ENCODE measurements at regions not wholly inside any gene's neighbourhood (a gene's known extent, or its start where the extent isn't known, plus 50 kb on each side); places are given as distances from the start of the nearest gene placed in this dataset.

DNA sequence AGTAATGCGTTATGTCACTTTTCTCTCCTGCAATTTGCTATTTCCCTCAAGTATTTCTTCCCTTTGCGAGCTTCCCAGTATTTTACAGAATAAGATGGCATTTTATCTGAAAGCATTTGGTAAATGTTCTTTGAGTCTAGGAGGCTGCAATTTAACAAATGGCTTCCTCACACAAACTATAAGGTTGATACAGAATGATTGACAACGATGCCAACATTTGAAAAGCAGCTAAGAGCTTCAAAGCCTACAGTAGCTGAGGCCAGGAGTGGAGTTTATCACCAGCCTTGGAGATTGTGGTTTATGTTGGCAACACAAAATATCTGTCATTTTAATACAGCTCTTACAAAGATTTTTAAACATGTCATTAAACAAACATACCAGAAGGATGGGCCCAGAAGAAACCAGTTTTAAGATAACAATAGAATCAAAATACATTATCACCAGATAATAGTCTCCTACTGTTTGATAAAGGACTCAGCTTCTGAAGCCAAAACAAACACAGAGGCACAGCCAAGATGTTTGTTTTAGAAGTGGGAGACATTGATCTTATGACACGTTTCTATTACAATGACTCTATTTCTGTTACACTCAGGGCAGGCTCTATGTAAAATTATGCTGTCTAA lies 711.4 kb upstream of the ACVR2A start:
- no peak for DNase-seq (ENCODE audit: low read depth in 3 of 3)

DNA sequence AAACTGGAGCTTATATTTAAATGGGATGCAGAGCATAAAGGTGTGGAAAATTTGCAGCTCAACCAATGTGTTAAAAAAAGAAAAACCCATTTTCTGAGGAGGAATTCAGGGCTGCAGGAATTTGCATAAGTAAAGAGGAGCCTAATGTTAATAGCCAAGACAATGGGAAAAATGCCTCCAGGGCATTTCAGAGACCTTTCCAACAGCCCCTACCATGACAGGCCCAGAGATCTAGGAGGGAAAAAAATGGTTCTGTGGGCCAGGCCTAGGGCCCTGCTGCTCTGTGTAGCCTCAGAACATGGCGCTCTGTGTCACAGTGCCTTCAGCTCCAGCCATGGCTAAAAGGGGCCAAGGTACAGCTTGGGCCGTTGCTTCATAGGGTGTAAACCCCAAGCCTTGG lies 719.7 kb upstream of the ACVR2A start:
- DNase-seq (ENCODE audit: low read depth in 3 of 3): no peak

DNA sequence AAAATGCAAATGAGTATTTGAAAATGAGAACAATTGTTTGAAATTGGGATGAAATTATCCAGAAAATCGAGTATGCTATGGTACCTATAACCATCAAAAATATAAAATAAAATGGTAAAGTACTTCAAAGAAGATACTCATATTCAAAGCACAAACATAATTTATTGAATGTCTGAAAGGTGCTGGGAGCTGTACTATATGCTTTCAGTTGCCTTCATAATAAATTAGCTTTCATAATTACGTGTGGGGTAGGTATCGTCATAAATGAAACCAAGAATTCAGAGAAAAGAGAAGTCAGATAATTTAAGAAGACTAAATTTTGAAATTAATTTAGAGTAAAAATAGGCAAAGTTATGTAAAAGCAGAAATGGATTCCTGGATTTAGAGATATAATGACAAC lies 721.9 kb upstream of the ACVR2A start:
- no peak for DNase-seq (ENCODE audit: low read depth in 3 of 3)

DNA sequence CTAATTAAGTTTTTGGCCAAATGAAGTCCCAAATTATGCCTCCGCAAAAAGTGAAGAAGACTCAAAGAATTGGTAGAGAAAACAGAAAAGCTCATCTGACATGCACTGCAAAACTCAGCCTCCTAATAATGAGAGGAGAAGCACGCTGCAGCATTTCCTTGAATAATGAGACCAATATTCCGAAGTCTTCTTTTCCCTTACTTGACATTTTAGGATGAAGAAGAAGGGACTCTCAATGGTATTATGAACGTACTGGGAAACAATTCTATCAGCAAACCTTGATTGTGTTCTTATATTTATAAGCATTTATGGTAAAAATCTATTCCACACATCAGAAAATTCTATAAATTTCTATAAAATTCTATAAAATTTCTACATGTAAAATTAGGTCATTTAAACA lies 733.9 kb upstream of the ACVR2A start:
- DNase-seq (ENCODE audit: low read depth in 3 of 3): no peak

DNA sequence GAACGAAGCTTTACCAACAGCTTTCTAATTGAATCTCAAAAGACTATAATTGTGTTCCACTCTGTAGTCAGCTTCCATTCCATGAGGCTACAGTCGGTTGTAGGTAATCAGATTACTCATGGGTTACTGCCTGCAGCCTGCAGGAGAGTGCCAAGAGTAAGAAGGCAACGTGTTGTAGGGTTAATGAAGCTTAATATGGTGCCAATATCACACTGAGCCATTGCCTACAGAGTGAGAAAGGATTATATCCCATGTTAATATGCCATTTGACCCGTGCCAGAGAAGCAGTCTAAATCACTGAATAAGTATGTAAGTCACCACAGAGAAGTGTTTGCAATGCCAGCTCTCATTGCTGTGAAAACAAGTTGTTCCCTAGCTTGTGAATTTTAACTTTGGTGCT lies 734.5 kb upstream of the ACVR2A start:
- DNase-seq (ENCODE audit: low read depth in 3 of 3): no peak

DNA sequence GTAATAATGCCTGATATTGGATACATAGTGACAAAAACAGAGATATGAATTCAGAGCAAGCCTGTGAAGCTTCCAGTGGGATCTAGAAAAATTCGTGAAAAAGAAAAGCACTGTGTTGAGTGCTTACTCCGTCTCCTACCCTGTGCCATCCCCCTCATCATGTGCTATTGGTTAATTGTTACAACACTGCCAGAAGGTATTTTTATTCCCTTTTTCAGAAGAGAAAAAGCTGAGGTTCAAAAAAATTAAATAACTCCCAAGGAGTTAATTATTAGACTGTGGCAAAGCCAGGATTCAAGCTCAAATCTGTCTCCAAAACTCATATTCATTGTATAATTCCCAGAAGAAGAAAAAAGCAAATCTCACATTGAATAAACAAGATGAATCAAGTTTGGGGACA lies 735.5 kb upstream of the ACVR2A start:
- no peak for DNase-seq (ENCODE audit: low read depth in 3 of 3)

DNA sequence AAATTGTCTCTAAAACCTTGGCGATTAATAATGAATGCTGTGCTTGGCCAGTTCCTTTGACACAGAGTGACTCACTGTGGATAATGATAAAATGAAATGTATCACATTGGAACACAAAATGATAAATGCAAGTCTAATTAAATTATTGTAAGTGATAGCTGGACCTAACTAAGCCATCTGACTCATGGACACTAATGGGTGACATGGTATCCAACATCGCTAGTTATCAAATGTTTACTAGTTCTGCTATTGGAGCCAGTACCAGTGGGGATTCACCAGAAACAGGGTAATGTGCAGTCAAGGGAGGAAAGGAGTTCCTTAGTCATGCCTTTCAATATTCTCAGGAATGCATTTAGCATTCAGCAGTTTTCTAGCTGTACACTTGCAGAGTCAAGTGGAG lies 736.3 kb upstream of the ACVR2A start:
- no peak for DNase-seq (ENCODE audit: low read depth in 3 of 3)

DNA sequence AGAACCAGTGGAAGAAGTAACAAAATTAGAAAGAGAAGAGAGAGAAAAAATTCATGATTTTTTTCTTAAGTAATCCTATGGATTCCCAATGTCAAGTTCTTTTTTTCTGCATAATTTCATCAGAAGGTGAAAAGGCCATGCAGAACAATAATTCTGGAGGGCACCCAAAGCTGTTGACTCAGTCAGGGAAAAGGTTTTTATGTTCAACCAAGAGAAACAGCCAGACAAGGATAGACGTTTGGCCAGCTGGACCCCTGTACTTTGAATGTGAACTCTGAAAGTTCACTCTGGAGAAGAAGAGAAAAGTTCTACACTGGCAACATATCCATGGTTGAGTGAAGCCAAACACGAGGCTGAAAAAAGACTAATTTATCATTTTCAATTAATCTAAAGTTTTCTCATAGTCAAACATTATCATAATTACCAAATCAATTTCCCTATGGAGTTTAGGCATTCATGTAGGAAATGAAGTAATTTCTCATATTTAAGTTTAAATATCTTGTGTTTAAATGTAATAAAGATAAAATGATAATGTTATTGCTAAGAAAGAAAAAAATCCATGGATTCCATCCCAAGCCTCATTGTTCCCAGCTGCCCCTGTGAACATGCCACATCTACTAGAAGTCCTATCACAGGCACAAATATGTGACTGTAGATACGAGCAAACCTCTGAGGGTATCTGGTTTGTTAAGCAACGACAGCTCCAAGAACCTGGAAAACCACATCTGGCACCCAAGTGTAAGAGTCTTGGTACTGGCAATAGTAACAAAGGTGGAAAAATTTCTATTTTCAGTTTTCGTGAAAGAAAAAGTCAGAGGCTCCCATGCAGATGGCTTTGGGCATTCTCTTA lies 742.7 kb upstream of the ACVR2A start:
- DNase-seq (ENCODE audit: low read depth in 3 of 3): no peak

DNA sequence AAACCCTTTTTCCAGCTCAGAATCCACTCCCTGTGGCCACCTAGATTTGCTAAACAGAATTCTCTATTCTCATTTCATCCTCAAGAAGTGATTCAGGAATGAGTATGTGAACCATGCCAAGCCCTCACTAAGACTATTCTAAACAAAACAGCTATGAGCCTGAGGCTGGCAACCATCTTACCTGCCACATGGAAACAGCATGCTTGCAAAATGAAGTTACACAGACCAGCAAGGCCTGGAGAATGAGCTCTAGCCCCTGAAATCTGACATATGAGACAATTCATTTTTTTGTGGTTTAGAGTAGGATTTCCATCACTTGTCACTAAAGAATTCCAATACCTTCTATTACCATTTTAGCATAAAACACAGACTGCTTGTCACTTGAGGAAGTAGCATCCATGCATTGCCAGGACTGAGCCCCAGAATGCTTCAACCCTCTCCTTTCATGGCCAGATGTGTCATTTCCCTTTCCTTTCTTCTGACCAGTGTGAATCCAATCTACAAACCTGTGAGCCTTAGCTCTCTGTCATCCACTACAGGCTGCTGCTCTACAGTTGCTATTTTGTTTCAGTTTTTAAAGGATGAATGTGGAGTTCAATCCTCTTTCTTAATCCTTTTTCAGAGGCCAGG lies 744.3 kb upstream of the ACVR2A start:
- no peak for DNase-seq (ENCODE audit: low read depth in 3 of 3)

DNA sequence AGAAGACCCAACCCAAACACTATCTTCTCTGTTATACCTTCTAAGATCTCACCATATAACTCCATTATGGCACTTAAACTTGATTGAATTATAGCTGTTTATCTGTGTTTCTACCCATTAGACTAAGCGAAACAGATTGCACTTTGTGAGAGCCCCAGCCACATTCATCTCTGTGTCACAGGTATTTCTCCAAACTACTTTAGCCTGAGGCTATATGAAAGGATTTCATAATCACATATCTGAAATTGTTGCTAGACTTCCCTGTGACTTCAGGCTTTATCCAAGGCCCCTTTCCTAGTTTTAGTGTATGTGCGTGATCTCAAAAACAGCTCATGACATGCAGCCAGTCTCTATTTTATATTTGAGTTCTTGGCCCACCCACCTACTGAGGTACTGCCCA lies 745.0 kb upstream of the ACVR2A start:
- no peak for DNase-seq (ENCODE audit: low read depth in 3 of 3)

DNA sequence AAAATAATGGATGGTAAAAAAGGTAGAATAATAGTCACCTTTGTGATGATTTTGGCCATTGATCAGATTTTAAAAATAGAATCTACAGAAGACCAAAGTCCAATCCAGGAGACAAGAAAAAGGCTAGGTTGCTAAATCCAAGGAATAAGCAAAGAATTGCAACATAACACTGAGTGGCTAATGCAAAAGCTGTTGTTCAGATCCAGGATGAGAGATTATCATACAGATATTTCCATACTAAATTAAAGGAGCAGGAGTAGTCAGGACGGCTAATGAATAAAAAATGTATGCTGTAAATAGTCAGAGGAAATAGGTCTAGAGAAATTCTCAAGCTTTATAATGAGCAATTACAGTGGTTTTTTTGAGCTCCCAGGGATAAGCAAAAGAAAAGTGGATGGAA lies 745.9 kb upstream of the ACVR2A start:
- DNase-seq (ENCODE audit: low read depth in 3 of 3): no peak

DNA sequence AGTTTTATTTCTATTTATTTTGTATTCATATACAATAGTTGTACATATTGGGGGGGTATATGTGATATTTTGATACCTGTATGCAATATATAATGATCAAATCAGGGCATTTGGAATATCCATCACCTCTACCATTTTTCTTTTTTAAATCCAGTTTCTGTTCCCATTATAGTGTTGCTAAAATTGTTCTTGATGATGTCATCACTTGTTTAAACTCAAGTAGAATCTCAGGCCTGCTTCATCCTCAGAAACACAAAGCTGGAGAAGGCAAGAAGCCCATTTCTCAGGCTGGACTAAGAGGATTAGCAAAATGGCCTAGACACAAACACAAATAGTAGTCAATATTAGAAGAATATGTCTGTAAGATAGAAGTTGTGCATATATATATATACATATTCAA lies 747.1 kb upstream of the ACVR2A start:
- no peak for DNase-seq (ENCODE audit: low read depth in 3 of 3)

DNA sequence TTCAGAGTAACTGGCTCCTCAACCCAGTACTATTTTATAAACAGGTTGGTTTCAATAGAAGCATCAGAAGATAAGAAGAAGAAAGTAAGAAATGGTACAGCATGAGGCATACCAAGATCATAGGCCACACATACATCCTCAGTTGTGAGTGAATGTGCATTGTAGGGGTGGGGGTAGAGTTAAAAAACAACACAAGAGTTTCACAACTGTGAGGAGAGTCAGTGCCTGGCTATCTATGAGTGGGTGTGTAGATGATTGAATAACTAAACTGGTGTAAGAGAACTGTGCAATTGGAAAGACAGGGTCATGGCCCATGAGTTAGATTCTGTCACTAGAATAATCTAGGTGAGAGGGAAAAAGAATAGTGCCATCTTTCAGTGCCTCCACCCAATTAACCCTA lies 748.2 kb upstream of the ACVR2A start:
- no peak for DNase-seq (ENCODE audit: low read depth in 3 of 3)

DNA sequence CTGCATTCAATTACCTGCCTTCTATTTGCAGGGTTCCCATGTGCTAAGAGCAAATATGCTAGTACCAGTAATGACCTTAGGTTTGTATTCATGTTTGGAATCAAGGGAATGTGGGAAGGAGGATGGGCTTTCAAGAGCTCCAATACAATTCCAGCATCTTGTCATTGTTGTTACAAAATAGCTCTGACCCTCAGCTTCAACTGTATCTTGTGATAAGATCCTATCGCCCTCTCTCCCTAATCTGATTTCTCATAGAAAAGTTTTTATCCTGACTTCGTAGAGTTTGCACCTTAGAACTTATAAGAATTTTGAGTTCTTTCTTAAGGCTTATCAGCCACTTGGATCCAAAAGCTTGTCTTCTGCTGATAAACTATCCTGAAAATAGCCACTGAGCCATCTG lies 749.5 kb upstream of the ACVR2A start:
- DNase-seq (ENCODE audit: low read depth in 3 of 3): no peak

DNA sequence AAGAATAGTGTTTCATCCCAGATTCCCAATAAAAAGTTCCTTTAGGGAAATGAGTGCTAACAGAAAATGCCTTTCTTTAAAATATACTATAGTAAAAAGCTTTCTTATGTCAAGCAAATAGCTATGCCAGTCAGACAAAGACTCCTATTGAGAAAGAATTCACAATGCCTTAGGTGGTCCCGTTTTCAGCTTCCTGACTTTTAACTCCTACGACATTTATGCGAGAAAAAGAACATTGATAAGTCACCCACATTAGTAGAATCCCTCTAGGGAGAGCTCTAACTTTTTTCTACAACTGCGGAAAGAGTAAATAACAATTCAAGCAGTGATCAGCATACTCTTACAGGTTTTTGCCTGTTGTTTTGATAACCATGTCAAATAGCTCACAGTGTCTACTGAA lies 750.8 kb upstream of the ACVR2A start:
- DNase-seq (ENCODE audit: low read depth in 3 of 3): no peak

DNA sequence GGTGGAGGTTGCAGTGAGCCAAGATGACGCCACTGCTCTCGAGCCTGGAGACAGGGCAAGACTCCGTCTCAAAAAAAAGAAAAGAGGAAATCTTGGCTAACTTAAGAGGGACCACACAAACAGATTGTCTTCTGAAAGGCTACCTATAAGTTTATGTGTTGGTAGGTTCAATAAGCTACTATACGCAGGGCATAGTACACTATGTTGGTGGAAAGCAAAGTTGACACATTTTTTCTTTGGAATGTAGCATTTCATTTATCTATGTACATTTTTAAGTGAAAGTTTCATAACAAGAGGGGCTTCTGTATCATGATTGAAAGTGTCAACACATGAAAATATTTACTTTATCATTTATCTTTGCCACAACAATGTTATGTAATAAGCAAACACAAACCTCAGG lies 752.6 kb upstream of the ACVR2A start:
- DNase-seq (ENCODE audit: low read depth in 3 of 3): no peak

DNA sequence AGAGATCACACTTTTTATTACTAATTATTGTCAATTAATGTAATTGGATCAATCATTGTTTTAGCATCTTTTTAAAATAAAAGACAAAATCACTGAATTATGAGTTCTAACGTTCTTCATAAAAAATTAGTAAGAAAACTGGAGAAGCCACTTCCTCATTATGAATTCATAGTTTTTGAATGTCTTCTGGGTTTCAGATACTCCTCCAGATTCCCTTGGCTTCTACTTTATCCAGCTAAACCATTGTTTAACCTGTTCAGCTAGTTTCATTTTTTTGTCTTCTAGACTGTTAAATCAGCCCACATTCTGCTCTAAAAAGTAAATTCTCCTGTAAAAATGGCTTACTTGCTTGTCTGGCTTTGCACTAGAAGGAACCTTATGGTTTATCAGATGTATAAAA lies 753.4 kb upstream of the ACVR2A start:
- no peak for DNase-seq (ENCODE audit: low read depth in 3 of 3)

DNA sequence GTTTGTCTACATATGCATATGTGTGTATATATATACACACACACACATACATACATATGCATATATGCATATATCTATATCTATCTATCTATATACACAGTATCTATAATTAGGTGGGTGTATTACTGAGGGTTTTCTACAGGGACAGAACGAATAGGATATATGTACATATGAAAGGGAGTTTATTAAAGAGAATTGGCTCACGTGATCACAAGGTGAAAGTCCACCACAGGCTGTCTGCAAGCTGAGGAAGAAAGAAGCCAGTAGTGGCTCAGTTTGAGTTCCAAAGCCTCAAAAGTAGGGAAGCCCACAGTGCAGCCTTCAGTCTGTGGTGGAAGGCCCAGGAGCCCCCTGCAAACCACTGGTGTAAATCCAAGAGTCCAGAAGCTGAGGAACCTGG lies 756.0 kb upstream of the ACVR2A start:
- no peak for DNase-seq (ENCODE audit: low read depth in 3 of 3)

DNA sequence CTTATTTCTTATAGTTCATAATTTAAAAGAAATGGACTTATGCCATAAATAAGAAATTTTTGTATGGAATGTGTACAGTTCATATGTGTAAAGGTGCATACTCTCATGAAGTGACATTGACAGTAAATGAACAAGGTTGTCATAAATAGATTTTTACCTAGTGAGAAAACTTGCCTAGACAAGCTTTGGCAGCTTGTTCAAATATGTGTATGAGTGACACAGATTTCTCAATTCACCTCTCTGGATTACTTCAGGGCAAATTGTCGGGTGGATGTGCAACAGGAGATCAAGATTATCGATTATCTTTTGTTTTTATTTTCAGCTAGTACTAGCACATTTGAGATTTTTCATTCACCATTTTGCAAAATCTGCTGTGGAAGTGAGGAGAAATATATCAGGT lies 758.1 kb upstream of the ACVR2A start:
- DNase-seq (ENCODE audit: low read depth in 3 of 3): no peak

DNA sequence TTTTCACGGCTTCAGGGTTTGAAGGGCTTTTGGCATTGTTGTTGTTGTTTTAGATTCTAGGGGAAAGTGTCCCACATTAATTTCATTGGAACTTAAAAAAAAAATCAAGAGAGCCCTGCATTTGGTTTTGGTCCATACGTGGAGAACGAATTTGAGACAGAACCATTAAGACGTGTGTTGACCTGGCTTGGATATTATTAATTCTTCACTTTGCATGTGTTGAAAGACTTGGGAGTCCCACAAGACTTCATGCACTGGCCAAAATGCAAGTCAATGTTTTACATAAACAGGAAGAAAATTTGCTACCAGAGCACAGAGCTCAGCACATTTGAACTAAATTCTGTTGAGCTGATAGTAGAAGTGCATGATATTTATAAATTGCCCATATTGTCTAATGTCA lies 761.2 kb upstream of the ACVR2A start:
- DNase-seq (ENCODE audit: low read depth in 3 of 3): no peak

DNA sequence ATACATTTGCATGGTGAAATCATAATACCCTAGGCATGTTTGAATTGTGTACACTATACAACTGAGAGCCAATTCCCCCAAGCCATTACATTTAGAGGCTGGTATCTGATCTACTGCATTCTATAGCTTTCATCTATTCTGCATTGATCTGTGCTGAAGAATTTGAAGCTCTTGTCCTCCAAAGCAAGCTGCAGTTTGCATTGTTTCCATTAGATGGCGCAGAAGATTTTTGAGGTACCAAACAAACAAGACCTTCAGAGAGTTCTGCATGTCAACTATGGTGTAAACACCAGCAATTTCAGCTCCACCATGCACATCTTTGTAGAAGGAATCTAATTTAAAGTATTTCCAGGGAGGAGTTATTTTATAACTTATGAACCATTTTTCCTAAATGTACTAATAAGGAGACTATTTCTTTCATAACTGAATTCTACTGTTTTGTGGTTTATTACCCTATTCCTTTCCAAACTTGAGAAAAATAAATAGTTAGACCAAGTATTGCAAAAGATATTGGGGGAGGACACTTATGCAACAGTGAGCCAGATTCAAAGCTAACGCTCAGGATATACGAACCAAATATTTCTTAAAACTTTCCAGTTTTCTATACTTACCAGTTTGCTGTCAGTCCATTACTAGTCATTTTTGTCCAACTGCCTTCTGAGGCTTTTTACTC lies 761.8 kb upstream of the ACVR2A start:
- DNase-seq (ENCODE audit: low read depth in 3 of 3): peak; percentile 10 to 48 (median 29)

DNA sequence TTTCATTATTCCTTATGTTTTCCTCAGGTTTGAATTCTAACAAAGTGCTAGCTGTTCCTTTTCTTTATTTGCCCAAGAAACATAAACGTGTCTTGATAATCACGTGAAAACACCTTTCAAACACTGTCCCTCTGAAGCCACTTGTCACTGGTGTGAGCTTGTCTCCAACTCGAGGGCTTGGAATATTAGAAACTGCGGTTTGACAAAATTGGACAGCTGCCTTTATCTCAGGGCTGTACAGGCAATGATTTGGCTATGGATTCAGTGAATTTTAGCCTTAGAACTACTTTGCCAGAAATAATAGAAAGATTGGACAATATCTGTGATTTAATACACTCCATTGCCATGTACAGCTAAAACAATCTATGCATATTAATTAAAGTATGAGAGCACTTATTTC lies 763.0 kb upstream of the ACVR2A start:
- no peak for DNase-seq (ENCODE audit: low read depth in 3 of 3)

DNA sequence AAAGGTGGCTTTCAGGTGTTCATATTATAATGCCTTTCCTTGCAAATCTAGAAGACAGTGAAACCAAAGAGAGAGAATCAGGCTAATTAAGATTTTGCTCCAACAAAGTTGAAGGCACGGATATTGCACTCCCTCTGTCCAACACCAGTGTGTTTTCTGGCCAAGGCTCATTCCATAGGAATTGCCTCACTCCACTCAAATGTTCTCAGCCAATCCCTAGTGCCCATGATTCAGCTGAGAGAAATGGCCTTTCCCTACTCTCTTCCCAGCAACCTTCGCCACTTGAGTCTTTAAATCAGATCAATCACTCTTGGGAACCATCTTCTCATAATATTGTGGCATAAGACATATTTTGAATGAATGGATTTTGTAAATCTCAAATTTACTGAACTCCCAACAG lies 768.2 kb upstream of the ACVR2A start:
- no peak for DNase-seq (ENCODE audit: low read depth in 3 of 3)
